ENCODE measurements at regions not wholly inside any gene's neighbourhood (a gene's known extent, or its start where the extent isn't known, plus 50 kb on each side); places are given as distances from the start of the nearest gene placed in this dataset.
"Not testable (repeated sequence)": the region's sequence is repeated elsewhere in the genome, so short reads cannot be mapped to it uniquely, and the experiment has no call there.

DNA sequence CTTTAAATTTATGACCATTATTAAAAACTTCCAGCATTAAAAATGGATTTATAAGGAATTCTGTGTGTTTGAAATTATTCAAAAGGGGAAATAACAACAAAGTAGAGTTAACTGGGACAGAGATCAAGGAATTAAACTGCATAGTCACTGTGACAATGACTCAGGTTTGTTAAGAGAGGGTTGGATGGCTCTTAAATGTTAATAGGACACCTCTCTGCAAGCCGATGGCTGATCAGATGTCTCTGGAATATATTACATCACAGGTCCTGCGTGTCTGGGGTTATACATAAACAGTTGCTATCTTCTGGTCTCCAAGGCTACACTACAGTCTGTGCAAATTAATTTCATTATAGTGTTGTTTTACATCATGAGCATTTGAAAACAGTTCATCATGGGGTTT is 574.3 kb downstream of the COL12A1 start:
- DNase-seq (ENCODE audit: low spot score) = peak; percentile 81

GRCh38 chr6:74626288-74626687 is 579.6 kb downstream of the COL12A1 start:
- no peak for DNase-seq (ENCODE audit: low spot score)

DNA sequence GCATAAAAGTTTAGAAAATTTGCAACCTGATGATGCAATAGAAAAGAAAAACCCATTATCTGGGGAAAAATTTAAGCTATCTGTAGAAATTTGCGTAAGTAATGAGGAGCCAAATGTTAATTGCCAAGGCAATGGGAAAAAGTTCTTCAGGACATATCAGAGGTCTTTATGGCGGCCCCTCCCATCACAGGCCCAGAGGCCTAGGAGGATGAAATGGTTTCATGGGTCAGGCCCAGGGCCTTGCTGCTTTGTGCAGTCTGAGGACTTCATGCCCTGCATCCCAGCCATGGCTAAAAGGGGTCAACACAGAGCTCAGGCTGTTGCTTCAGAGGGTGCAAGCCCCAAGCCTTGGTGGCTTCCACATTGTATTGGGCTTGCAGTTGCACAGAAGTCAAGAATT is 582.8 kb downstream of the COL12A1 start:
- no peak for DNase-seq (ENCODE audit: low spot score)

DNA sequence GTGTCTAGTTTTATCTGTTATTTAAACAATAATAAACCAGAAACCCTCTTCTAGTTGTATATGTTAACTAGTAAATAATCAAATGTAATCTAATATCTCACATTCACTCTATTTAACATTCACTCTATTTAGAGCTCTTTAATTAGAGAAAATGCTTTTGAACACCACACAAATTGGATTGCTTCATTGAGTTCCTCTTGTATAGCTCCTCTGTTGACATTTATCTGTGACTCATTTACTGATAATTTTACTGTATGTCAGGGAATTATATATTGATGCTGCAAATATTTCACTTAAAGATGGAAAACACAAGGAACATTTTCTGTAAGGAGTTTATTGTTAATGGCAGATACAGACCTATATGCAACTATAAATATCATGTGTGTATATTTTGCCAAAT is 594.6 kb downstream of the COL12A1 start:
- DNase-seq (ENCODE audit: low spot score) = no peak

DNA sequence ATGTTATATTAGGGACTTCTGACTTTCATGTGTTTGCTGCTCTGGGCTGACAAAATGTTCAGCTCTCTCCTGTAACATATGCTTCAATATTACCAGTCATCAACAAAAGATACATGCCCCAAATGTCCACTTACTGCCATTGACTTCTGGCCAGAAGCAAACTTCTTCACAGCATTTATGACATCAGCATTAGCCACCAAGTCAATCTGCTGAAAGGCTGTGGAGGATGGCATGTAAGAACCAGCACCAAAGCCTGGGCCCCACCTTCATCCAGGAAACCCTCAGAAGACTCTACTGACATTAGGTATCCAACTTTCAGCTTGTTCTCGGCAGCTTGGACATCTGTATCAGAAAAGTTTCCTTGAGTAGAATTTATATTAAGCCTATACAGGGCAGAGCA is 595.5 kb downstream of the COL12A1 start:
- DNase-seq (ENCODE audit: low spot score) = no peak

DNA sequence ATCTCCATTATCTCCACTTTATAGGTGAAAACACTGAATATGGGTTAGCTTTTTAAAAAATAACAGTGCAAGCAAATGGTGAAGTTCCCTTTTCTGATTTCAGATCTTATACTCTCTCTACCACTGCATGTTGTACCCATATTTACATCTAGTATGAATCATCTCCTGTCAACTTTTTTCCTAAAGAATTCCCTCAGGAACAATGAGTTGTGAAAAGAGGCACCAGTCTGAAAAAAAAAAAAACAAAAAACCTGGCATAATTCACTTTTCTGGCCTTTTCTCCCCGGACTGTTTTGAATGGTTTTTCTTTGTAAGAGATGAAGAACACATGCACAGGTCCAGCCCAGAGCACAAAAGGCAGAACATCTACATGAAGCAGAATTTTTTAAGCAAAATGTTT is 596.0 kb downstream of the COL12A1 start:
- no peak for DNase-seq (ENCODE audit: low spot score)

GRCh38 chr6:74607934-74608333 is 597.9 kb downstream of the COL12A1 start:
- DNase-seq (ENCODE audit: low spot score) = peak; percentile 76

DNA sequence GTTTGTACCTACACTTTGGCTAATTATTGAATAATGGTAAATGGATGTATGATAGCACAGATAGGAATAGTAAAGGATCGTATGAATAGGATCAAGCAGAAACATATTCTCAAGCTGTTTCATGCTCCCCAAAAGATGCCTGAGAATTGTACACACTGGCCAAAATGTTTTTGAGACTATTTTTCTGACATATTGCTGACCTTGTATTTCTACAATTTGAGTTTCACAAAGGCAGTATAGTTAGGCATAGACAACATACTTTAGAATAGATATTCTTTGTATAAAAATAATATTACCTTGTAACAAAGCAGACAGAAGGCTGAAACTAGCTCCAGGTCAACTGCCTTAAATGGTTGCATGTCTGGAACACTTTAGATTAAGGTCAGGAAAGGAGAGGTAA is 598.4 kb downstream of the COL12A1 start:
- DNase-seq (ENCODE audit: low spot score) = no peak

DNA sequence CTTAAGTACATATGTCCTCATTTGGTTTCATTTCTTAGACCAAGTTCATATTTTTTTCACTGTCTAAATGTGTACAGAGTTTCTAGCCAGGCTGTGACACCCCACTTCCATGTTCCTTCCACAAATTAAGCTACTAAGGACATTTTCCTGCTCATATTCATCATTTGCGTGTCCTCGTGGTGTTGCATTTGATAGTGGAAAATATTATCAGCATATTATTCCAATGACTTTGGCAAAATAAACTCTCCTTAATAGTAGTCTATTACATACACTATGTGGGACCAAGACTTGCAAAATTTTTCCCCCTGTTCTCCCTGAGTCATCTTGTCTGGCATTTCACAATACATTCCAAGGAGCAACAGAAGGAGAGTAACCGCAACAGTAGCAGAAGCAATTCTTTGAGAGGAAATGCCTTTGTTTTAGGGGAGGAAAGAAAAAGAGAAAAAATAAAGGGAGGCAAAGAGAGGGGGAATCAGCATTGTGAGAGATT is 599.2 kb downstream of the COL12A1 start:
- peak; percentile 95 for DNase-seq (ENCODE audit: low spot score)

- no peak for DNase-seq (ENCODE audit: low spot score)
Observed at GRCh38 chr6:74605922-74606581, 599.8 kb downstream of the COL12A1 start.

DNA sequence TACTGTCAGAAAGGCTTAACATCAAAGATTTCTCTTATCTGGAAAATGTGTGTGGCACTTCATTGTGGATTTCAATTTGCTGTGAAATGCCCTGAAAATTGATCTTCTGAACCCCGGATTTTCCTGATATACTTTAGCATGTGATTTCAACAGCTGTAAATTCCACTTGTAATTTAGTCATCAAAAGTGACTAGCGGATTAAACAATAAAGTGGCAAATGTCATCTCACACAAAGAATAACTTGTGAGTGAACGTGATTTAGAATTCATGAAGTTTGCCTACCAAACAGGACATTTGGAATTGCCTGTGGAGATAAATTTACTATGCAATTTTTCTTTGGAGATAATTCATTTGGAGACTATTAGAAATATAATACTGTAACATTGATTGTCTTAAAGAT is 601.6 kb downstream of the COL12A1 start:
- no peak for DNase-seq (ENCODE audit: low spot score)

DNA sequence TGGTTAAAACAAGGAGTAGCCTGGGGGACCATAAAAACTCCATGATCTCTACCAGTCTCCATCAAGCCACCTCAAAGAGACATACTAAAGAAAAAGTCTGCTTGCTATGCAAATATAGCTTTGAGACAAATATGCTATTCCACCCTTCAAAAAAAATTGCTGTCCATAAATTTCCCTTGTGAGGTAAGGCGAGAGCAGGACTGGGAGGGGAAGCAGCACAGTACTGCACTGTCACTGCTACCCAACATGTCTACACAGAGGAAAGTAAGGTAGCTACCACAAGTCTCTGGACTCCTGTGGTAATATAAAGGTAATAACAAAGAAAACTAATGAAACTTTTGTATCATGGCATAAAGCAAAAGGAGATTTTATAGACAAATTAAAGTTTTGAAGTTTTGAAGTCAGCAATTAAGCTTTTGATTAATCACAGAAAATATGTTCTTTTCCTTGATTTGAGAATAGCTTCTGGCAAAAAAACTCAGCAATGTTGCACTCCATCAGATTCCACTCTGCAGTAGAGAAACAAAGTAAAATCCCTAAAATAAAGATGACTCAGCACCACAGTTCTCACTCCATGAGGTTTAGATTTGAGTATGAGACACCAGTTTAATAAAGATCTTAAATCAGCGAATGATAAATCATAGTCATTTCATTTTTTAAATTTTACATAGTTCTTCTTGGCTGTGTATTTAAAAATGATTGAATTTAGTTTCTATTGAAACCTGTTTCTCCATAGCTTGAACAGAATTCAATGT is 602.4 kb downstream of the COL12A1 start:
- DNase-seq (ENCODE audit: low spot score) = no peak

DNA sequence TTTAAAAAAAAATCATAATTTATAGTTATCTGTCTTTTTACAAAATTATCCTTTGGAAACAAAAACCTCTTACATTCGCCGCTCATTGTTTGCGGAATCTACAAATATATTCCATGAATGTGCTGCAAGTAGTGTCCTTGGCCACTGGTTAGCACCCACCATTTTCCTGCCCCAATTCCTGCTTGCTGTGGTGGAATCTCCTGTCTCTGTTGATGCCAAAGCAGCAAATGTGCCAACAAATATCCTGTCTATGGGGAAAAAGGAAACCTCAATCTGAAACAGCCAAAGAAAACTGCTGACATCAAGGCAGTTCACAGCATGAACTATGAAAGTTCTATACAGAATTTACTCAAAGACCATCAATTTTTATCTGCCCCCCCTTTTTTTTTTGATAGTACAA is 603.6 kb downstream of the COL12A1 start:
- no peak for DNase-seq (ENCODE audit: low spot score)

GRCh38 chr6:74598462-74599393 is 607.1 kb downstream of the COL12A1 start:
- peak; percentile 73 for DNase-seq (ENCODE audit: low spot score)

- DNase-seq (ENCODE audit: low spot score) = no peak
Observed at GRCh38 chr6:74597840-74598239, 608.0 kb downstream of the COL12A1 start.

GRCh38 chr6:74597266-74597665 is 608.6 kb downstream of the COL12A1 start:
- peak; percentile 42 for DNase-seq (ENCODE audit: low spot score)

GRCh38 chr6:74596588-74596987 is 609.3 kb downstream of the COL12A1 start:
- DNase-seq (ENCODE audit: low spot score) = no peak

- not testable (repeated sequence) for DNase-seq (ENCODE audit: low spot score)
Observed at GRCh38 chr6:74594350-74594749, 611.5 kb downstream of the COL12A1 start.

DNA sequence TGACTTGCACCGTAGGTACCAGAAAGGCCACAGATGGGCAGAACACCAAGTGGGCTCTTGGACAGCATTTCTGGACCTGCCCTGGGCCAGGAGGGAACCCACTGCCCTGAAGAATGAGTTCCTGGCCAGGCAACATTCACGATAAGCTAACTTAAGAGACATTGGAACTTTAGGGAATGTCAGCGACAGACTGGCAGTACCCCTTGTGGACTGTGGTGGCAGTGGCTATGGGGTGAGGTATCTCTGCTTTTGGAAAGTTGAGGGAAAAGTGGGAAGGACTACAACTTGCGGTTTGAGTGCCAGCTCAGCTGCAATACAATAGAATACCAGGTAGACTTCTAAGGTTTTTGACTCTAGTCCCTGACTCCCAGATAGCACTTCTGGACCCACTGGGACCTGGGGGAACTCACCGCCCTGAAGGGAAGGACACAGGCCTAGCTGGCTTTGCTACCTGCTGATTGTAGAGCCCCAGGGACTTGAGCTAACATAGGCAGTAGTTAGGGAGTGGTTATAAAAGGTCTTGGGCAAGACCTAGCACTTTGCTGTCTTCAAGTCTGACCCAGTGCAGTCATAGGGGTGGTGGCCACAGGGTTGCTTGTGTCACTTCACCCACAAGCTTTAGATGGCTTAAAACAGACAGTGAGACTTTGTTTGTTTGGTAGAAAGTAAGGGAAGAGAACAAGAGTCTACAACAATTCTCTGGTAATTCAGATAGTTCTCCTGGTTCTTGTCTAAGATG is 617.6 kb downstream of the COL12A1 start:
- DNase-seq (ENCODE audit: low spot score) = no peak

DNA sequence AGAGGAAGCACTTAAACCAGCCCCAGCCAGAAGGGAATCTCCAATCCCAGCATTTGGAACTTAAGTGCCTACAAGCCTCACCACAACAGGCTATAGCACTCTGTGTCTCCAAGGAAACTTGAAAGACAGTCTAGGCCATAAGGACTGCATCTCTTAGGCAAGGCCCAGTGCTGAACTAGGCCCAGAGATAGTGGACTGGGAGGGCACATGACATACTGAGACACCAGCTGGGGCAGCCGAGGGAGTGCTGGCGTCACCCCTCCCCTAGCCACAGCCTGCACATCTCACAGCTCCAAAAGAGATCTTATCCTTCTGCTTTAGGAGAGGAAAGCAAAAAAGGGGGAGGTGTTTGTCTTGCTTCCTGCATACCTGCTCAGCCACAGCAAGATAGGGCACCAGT is 618.5 kb downstream of the COL12A1 start:
- no peak for DNase-seq (ENCODE audit: low spot score)

- no peak for DNase-seq (ENCODE audit: low spot score)
Observed at GRCh38 chr6:74585753-74586152, 620.1 kb downstream of the COL12A1 start.

- no peak for DNase-seq (ENCODE audit: low spot score)
Observed at GRCh38 chr6:74581681-74582080, 624.2 kb downstream of the COL12A1 start.
